ENCODE measurements at regions not wholly inside any gene's neighbourhood (a gene's known extent, or its start where the extent isn't known, plus 50 kb on each side); places are given as distances from the start of the nearest gene placed in this dataset.

DNA sequence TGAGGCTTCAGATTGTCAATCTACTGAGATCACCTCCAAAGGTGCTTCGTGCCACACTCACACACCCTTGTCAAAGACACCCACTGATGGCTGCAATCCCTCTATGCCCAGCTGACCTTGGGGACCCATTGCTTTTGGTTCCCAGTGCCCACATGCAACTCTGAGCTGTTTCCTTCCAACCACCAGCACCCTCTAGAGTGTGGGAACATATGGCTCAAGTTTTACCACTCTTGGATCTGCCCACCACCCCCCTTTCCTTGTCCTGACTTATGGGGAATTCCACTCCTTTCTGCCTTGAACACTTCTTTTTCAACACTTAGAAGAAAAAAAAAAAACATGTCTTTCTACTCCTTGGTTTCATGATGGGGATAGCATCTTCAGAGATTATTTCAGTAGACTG, 360.2 kb downstream of the ENC1 start:
- intact Hi-C loops (cut with DNase I): no loop called here
- no peak for DNase-seq

DNA sequence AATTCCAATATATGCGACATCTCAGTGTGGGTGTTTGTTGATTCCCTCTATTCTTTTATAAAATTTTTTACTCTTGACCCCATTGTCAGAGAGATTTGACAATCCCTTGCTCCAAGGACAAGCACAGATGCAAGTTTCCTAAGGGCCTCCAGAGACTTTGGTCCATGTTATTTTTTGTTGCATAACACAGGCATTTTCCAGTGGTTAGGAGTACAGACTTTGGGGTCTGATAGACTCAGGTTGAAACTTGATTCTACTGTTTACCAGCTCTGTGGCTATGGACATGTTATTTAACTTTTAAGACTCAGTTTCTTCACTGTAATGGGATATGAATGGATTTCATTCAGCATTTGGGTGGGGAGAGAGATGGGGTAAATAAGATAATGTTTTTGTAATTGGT, 361.3 kb downstream of the ENC1 start:
- intact Hi-C loops (cut with DNase I): no loop called here
- DNase-seq: no peak

DNA sequence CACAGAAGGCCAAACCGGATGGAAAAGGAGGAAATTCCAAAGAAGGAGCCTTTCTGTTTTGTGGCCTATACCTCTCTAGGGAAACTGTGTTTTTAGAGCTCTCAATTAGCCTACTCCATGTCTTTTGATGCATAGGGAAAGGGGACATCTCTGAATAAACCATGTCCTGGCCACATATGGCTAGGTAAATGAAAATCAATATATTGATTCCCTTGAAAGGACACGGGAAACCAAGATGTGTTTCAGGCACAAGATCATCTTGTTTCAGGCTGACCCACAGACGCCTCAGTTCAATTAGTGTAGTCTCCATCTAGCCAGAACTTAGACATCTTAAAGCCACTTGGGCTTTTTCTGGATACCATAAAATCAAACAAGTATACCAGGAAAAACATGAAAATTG, 363.1 kb downstream of the ENC1 start:
- intact Hi-C loops (cut with DNase I): no loop called here

DNA sequence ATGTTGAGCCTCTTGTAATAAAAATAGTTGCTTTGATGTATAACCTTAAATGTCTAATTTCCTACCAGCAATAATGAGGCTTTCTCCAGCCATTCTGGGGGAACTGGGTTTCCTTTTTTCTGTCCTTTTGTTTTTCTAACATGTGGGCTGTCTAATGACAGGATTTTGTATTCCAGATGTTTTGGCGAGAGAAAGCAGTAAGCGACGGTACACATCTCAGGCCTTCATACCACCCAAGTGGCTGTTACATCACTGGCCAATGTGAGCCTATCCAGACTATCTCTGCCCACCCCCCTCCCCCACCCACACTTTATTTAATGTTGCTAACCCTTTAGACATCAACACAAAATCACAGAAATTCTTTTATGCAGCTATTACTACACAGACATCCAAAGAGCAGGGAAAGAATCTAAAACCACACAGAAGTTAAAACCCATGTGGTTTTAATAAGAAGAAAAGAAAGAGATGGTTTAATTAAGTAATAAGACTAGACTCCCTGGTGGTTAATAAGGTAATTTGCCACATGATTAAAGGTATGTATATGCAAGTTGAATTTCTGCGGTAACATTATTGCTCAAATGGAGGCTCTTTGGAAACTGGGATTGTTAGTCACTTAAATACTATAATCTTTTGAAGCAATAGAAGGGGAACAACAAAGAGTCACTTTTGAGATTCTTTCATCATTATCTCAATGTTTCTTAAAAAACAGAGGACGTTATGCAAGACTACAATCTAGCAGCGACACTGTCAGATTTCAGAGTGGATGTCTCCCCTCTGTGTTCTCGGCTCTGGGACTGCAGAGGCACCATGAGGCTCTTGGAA, 365.1 kb downstream of the ENC1 start:
- intact Hi-C loops (cut with DNase I): no loop called here
- no peak for DNase-seq

More for the DNA sequence above, 363.1 kb downstream of the ENC1 start:
- DNase-seq: no peak

- intact Hi-C loops (cut with DNase I): no loop called here
- no peak for DNase-seq
Observed at GRCh38 chr5:74274326-74274725, 366.2 kb downstream of the ENC1 start.

GRCh38 chr5:74272831-74273451, 367.6 kb downstream of the ENC1 start:
- intact Hi-C loops (cut with DNase I): no loop called here

GRCh38 chr5:74272024-74272775, 368.3 kb downstream of the ENC1 start:
- DNase-seq: no peak
- intact Hi-C loops (cut with DNase I): no loop called here

More at GRCh38 chr5:74272831-74273451, 367.6 kb downstream of the ENC1 start:
- no peak for DNase-seq

DNA sequence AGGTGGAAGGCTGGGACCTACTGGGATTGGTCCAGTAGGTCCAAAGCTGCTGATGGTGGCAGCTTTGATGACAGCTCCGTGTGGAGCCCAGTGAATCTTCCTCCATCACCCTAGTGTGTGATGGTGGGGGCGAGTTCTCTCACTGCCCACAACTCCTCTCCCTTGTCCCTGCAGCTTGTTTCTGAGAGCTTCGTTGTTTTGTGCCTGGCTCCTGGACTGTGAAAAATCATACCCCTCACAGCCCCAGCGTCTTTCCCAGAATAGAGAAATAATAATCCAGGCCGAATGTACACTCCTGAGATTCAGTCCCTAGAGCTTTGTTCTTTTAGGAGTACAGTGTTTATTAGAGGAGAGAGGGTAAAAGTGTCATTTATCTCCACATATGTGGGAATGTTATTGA, 372.2 kb downstream of the ENC1 start:
- DNase-seq: no peak
- intact Hi-C loops (cut with DNase I): no loop called here

DNA sequence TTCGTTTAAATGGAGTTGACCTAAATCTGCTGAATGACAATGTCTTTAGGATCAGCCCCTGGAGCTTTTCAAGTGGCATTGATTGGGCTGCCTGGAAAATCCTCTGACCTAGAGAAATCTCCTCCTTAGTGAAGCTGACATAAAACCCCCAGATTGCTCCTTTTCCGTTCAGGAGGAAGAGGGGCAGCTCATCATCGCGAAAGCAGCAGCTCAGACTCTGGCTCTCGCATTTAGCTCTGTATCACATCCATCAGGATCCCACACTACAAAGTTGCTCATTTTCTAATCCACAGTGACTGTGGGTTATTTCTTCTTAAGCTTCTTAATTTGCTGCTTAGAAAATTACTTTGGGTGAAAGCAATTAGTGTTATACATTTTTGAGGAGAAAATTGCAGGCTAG, 373.7 kb downstream of the ENC1 start:
- no peak for DNase-seq
- intact Hi-C loops (cut with DNase I): no loop called here

- DNase-seq: no peak
- intact Hi-C loops (cut with DNase I): no loop called here
Observed at GRCh38 chr5:74266132-74266531, 374.4 kb downstream of the ENC1 start.

- no peak for DNase-seq
Observed at GRCh38 chr5:74262544-74263207, 377.9 kb downstream of the ENC1 start.

GRCh38 chr5:74261866-74262265, 378.7 kb downstream of the ENC1 start:
- peak in 1 of 10 donors; percentile 32 for DNase-seq
- intact Hi-C loops (cut with DNase I): no loop called here

More at GRCh38 chr5:74262544-74263207, 377.9 kb downstream of the ENC1 start:
- intact Hi-C loops (cut with DNase I): no loop called here

- intact Hi-C loops (cut with DNase I): no loop called here
- no peak for DNase-seq
Observed at GRCh38 chr5:74261421-74261820, 379.1 kb downstream of the ENC1 start.

DNA sequence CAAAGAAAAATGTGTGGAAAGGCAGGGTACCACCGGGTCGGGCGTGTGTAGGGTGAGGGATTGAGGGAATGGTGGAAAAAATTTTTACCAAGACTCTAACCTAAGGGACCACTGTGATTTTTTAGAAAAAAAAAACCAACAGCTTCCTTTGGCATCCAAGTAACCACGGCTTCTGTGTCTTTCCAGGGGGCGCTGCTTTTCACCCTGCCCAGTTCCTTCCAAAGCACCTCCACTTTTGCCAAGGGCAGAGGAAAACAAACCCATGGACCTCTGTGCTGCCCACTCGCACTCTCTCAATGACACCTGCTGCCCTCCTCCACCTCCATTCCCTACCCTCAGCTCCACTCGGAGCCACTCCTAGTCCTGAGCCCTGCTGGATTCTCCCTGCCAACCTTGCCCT, 381.0 kb downstream of the ENC1 start:
- intact Hi-C loops (cut with DNase I): no loop called here
- DNase-seq: no peak

GRCh38 chr5:74258314-74258665, 382.2 kb downstream of the ENC1 start:
- intact Hi-C loops (cut with DNase I): no loop called here
- no peak for DNase-seq

DNA sequence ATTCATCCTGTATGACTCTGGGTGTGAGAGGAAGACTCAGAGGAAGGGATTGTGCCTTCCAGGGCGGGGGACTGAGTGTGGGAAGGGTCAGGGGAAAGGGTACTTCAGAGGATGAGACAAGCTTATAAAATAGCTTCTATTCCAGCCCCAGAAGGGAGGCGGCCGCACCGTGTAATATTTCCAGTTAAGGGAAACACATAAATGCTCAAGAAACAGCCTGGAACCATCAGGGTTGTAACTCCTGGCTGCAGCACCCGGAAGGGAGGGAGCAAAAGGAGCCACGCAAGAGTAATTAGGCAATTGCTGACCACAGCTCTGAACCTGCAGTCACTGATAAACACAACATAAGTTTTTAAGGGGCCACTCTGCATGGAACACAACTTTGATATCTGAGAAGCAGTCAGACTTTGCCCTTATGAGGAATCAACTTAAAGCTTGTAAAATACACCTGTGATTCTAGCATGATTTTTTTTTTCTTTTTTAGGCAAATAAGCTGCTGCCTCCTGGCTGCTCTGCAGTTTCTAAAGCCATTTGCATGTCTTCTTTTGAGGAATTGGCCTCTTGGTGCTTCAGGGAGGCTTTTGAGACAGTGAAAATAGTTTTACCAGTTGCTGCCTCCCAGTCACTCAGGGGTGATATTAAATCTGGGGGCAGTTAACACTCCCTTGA, 382.7 kb downstream of the ENC1 start:
- intact Hi-C loops (cut with DNase I): no loop called here
- no peak for DNase-seq

GRCh38 chr5:74257060-74257527, 383.4 kb downstream of the ENC1 start:
- intact Hi-C loops (cut with DNase I): no loop called here
- DNase-seq: no peak

DNA sequence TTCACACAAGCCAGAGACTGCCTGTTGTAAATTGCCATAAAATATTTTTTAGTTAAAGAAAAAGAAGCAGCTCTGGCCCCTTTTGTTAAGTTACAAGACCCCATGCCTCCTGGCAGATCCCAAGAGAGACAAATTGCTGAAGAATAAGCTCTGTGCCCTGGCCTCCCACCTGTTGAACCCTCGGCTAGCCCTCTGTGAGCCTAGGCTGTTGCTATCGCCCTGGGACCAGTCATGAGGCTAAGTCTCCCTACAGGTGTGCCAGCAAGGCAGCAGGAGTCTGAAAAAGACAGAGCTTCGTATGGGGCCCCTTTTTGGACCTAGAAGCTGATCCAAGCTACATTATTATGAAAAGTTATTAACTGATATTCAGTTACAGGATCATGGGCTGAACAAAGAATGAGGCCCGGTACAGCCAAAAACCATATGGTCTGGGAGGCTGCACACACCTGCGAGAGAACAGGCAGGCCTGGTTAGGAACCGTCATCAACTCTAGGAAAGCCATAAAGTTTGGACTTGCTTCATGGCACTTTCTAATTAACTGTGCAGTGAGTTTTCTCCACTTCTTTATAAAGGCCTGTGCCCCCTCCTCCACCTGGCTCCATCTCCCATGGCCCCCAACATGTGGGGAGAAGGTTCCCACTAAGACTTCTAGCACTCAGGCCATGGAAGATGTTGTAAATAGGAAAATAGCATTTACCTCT, 384.7 kb downstream of the ENC1 start:
- DNase-seq: no peak

DNA sequence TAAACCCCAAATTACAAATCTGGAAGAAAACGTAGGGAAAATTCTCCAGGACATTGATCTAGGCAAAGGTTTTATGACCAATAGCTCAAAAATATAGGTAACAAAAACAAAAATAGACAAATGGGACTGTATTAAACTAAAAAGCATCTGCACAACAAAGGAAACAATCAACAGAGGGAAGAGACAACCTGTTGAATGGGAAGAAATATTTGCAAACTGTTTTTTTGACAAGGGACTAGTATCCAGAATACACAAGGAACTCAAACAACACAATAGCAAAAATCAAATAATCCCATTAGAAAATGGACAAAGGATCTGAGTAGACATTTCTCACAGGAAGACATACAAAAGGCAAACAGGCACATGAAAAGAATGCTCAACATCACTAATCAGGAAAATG, 386.3 kb downstream of the ENC1 start:
- no peak for DNase-seq
- intact Hi-C loops (cut with DNase I): no loop called here

More for the DNA sequence above, 384.7 kb downstream of the ENC1 start:
- intact Hi-C loops (cut with DNase I): no loop called here

- intact Hi-C loops (cut with DNase I): no loop called here
- no peak for DNase-seq
Observed at GRCh38 chr5:74252044-74252443, 388.5 kb downstream of the ENC1 start.
